ENCODE measurements at regions not wholly inside any gene's neighbourhood (a gene's known extent, or its start where the extent isn't known, plus 50 kb on each side); places are given as distances from the start of the nearest gene placed in this dataset.

DNA sequence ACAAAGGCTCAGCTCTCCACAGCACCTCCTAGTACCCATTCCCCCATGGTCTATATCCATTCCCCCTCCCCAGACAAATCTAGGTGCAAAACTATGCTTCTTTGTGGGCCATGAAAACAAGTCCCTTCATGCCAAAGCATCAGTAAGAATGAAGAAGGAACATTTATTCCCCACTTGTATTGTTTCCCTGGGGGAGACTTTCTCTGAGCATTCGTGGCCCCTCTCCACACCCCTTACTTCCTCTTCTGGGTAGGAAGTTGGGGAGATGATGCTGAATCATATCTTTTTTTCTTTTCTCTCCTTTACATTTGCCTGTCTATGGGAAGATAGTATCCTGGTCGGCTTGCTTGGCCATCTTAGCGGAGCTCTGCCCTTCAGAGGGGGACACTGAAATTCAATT is 246.8 kb downstream of the NSG2 start:
- no peaks in the 10 kb centered on the region for H3K9me3 ChIP-seq
- H3K4me3 ChIP-seq = no peak overlapping the region
- TF ChIP-seq CTCF (IDR thresholded peaks at IDR 0.05) (no peak), POLR2A (IDR thresholded peaks at IDR 0.05) (no peak)
- H3K4me1 ChIP-seq = no peaks in the 10 kb centered on the region
- no peak for DNase-seq
- H3K27me3 ChIP-seq = no peaks in the 10 kb centered on the region
- no peaks in the 10 kb centered on the region for H3K36me3 ChIP-seq (replicated peaks in 1 of 2; ENCODE audit: insufficient read depth in 1 of 2, low read depth in 2 of 2)
- WGBS, 2 donors = 80 to 85% methylated on average over 3 of the region's 3 CpGs
- no peak for ATAC-seq
- intact Hi-C loops (cut with DNase I) = no loop called here
- no peak overlapping the region for H3K27ac ChIP-seq

DNA sequence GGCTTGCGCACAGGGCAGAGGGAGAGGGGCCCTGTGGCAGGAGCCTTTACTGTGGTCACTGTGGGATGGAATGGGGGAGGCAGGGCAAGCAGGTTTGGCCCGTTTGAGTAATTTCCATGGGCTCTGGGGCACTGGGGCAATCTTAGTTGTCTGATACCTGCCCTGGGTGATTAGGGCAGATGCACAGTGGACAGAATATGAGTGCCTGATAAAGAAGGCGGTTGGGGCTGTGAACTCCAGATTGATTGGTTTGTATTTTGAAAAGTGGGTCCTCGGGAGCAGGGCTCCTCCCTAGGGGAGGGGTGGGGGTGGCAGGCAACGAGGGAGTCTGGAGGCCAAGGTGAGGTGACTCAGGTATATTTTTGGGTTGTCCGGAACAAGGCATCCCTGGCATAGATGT is 247.5 kb downstream of the NSG2 start:
- H3K27me3 ChIP-seq = no peaks in the 10 kb centered on the region
- no peak overlapping the region for H3K4me3 ChIP-seq
- no peak overlapping the region for H3K27ac ChIP-seq
- no peak for TF ChIP-seq POLR2A (IDR thresholded peaks at IDR 0.05)
- TF ChIP-seq CTCF (IDR thresholded peaks at IDR 0.05) = no peak
- 31 to 48% methylated on average over 5 to 6 of the region's 6 CpGs for WGBS, 2 donors
- no peaks in the 10 kb centered on the region for H3K36me3 ChIP-seq (replicated peaks in 1 of 2; ENCODE audit: insufficient read depth in 1 of 2, low read depth in 2 of 2)
- no peaks in the 10 kb centered on the region for H3K4me1 ChIP-seq
- DNase-seq (no peak), ATAC-seq (no peak)
- H3K9me3 ChIP-seq = no peaks in the 10 kb centered on the region
- intact Hi-C loops (cut with DNase I) = no loop called here

DNA sequence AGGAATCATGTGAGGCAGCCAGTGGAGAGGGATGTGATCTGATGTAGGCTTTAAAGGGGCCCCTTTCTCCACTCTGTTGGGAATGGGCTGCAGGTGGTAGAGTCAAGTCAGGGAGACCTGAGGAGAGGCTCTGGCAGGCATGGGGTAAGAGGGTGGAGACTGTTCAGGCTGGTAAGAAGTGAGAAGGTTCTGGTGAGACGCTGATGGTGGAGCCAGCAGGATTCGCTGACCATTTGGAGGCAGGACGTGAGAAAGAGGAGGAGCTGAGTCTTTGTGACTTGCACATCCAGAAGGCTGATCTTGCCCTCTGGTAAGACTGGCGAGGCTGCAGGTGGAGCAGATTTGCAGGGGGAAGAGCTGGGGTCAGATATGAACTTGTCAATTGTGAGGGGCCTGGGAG is 248.0 kb downstream of the NSG2 start:
- TF ChIP-seq CTCF (IDR thresholded peaks at IDR 0.05) (no peak), POLR2A (IDR thresholded peaks at IDR 0.05) (no peak)
- Histone ChIP-seq H3K4me1 (no peaks in the 10 kb centered on the region), H3K4me3 (no peak overlapping the region), H3K9me3 (no peaks in the 10 kb centered on the region), H3K27me3 (no peaks in the 10 kb centered on the region), H3K27ac (no peak overlapping the region), H3K36me3 (replicated peaks in 1 of 2; ENCODE audit: insufficient read depth in 1 of 2, low read depth in 2 of 2) (no peaks in the 10 kb centered on the region)
- DNase-seq = no peak
- no peak for ATAC-seq
- intact Hi-C loops (cut with DNase I) = no loop called here
- 60 to 63% methylated on average over 4 of the region's 4 CpGs for WGBS, 2 donors

- no peak for DNase-seq
- Histone ChIP-seq H3K4me1 (no peaks in the 10 kb centered on the region), H3K27ac (no peak overlapping the region), H3K4me3 (no peak overlapping the region), H3K36me3 (replicated peaks in 1 of 2; ENCODE audit: insufficient read depth in 1 of 2, low read depth in 2 of 2) (no peaks in the 10 kb centered on the region), H3K27me3 (no peaks in the 10 kb centered on the region), H3K9me3 (no peaks in the 10 kb centered on the region)
- intact Hi-C loops (cut with DNase I) = no loop called here
- ATAC-seq = no peak
- no peak for TF ChIP-seq CTCF (IDR thresholded peaks at IDR 0.05)
- TF ChIP-seq POLR2A (IDR thresholded peaks at IDR 0.05) = no peak
- WGBS, 2 donors = 43 to 59% methylated on average over 6 of the region's 6 CpGs
Measured at GRCh38 chr5:174294891-174295620, 249.6 kb downstream of the NSG2 start.

Data from body of pancreas (tissue), 4 donors.